Activated CD8-positive, alpha-beta memory T cell treated with anti-CD3 and anti-CD28 coated beads for 36 hours (primary cell): ENCODE measurements at regions not wholly inside any gene's neighbourhood (a gene's known extent, or its start where the extent isn't known, plus 50 kb on each side); places are given as distances from the start of the nearest gene placed in this dataset.
"Not testable (repeated sequence)": the region's sequence is repeated elsewhere in the genome, so short reads cannot be mapped to it uniquely, and the experiment has no call there.

Experiments used
- CTCF ChIA-PET: fragments of 350-600 bp; sonication (Branson Sonifier 250); formaldehyde crosslinking; loops from one replicate; lab custom pipeline; 2021; ENCODE audit warnings: antibody characterized with exemption; lab: Charles Lee
- POLR2A ChIA-PET: fragments of 350-600 bp; sonication (Branson Sonifier 250); formaldehyde crosslinking; loops from one replicate; lab custom pipeline; 2021; ENCODE audit warnings: antibody characterized with exemption; lab: Charles Lee

DNA sequence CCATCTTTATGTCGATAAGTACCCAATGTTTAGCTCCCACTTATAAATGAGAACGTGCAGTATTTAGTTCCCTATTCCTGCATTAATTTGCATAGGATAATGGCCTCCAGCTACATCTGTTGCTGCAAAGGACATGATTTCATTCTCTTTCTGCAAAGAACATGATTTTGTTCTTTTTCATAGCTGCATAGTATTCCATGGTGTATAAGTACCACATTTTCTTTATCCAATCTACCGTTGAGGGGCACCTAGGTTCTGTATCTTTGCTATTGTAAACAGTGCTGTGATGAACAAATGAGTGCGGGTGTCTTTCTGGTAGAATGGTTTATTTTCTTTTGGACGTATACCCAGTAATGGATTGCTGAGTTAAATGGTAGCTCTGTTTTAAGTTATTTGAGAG lies 63.0 kb downstream of the HLX start:
- ChIA-PET CTCF (no interaction called here), POLR2A (no interaction called here)

DNA sequence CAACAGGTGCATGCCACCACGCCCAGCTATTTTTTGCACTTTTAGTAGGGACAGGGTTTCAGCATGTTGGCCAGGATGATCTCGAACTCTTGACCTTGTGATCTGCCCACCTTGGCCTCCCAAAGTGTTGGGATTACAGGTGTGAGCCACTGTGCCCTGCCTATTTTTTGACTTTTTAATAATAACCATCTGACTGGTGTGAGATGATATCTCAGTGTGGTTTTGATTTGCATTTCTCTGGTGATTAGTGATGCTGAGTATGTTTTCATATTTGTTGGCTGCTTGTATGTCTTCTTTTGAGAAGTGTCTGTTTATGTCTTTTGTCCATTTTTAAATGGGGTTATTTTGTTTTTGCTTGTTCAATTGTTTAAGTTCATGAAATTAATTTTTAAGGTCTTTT lies 63.7 kb downstream of the HLX start:
- POLR2A ChIA-PET, CTCF ChIA-PET: not testable (repeated sequence)

GRCh38 chr1:220943319-220943996 lies 64.2 kb downstream of the HLX start:
- POLR2A ChIA-PET: no interaction called here
- CTCF ChIA-PET: no interaction called here

DNA sequence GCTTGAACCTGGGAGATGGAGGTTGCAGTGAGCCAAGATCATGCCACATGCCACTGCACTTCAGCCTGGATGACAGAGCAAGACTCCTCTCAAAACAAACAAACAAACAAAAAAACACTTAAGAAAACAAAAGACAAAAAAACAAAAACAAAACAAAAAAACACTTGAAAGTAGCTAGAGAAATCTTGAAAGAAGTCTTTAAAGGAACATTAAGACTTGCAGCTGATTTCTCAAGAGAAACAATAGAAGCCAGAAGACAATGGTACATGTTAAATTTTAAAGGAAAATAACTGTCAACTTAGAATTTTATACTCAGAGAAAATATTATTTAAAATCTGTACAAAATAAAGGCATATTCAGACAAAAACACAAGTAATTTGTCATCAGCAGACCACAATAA lies 71.3 kb downstream of the HLX start:
- ChIA-PET CTCF (no interaction called here), POLR2A (no interaction called here)

DNA sequence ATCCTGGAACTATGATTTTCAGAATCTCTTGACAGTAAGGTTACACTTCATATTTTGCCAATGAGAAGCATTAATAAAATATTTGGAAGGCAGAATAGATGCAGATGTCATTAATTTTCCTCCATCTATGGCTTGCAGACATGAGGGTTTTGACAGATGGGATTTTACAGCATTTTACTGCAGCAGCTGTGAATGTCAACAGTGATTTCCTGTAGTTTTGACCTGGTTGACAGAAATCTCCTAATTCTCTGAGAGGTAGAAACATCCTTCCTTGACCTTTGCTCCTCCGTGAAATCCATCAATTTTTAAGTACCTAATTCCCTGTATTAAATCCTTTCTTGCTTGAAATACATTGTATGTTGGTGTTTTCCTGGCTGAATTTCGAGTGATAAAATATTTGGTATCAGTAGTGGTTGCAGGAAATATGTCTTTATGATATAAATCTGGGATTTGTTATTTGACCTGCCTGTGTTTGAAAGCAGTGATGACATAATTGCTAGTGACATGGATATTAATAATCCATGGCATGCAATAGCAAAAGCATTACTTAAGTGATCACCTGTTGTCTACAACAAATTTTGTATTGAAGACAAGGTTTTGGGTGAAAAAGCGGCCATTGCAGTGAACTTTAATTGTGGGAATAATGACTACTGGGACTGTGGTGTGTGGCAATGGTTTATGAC lies 73.9 kb downstream of the HLX start:
- ChIA-PET CTCF (no interaction called here), POLR2A (no interaction called here)

DNA sequence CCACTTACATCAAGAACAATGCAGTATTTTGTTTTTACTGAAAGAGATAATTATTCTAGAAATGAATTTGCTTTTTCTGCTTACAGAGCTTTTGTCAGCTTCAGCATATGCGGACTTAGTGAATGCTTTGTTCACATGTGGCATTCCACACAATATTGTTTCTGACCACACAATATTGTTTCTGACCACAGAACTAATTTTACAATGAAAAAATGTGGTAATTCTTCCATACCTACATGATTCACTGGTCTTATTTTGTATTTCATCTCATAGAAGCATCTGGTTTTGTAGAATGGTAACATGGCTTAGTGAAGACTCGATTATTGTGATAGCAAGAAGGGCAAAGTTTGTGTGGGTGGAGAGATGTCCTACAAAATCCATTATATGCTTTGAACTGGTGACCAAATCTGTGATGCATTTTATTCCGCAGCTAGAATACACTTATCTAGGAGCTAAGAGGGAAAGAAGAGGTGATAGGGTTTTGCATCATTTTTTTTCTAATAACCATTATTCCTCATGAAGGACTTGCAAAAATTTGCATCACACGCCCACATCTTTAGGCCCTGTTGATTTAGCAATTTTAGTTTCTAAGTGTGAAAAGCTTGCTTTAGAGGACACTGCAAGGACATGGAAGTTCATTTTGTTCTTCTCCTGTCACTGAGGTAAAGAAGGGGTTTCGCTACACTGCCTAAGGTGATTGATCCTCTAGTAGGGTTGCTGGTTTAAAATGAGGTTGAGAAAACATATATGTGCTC lies 75.3 kb downstream of the HLX start:
- ChIA-PET CTCF (no interaction called here), POLR2A (no interaction called here)

- CTCF ChIA-PET: no interaction called here
- POLR2A ChIA-PET: no interaction called here
Observed at GRCh38 chr1:220955116-220955515, 75.9 kb downstream of the HLX start.

GRCh38 chr1:220956501-220957232 lies 77.4 kb downstream of the HLX start:
- ChIA-PET CTCF (no interaction called here), POLR2A (no interaction called here)

DNA sequence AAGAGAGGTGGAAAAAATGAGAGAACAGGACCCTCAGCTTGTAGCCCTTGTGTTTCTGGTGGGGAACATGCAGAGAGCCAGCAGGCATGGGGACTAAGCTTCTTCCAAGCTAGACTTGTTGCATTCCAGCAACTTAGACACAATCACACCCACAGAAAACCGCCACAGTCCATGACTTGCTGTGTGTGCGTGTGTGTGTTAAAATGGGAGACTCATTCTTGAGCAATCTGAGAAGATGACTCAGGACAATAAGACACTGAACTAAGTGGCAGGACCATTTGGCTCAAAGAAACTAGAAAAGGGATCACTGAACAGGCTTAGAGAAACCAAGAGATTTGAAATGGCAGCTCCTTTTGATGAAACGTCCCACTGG lies 78.0 kb downstream of the HLX start:
- ChIA-PET POLR2A (no interaction called here), CTCF (no interaction called here)

- POLR2A ChIA-PET: no interaction called here
- CTCF ChIA-PET: no interaction called here
Observed at GRCh38 chr1:220958234-220958633, 79.0 kb downstream of the HLX start.

- POLR2A ChIA-PET: no interaction called here
- CTCF ChIA-PET: no interaction called here
Observed at GRCh38 chr1:220962031-220962751, 82.9 kb downstream of the HLX start.

- ChIA-PET CTCF (no interaction called here), POLR2A (no interaction called here)
Observed at GRCh38 chr1:220966041-220966440, 86.8 kb downstream of the HLX start.

GRCh38 chr1:220966473-220966872 lies 87.2 kb downstream of the HLX start:
- ChIA-PET POLR2A (no interaction called here), CTCF (no interaction called here)

- CTCF ChIA-PET: no interaction called here
Observed at GRCh38 chr1:220966881-220967611, 87.8 kb downstream of the HLX start.

GRCh38 chr1:220967911-220968310 lies 88.7 kb downstream of the HLX start:
- ChIA-PET CTCF (no interaction called here), POLR2A (no interaction called here)

More at GRCh38 chr1:220966881-220967611, 87.8 kb downstream of the HLX start:
- POLR2A ChIA-PET: no interaction called here

- POLR2A ChIA-PET, CTCF ChIA-PET: not testable (repeated sequence)
Observed at GRCh38 chr1:220969281-220969680, 90.0 kb downstream of the HLX start.

GRCh38 chr1:220970311-220970710 lies 91.1 kb downstream of the HLX start:
- POLR2A ChIA-PET: no interaction called here
- CTCF ChIA-PET: no interaction called here

GRCh38 chr1:220971221-220971620 lies 92.0 kb downstream of the HLX start:
- POLR2A ChIA-PET: no interaction called here

GRCh38 chr1:220974431-220974830 lies 95.2 kb downstream of the HLX start:
- ChIA-PET POLR2A (no interaction called here), CTCF (no interaction called here)

More at GRCh38 chr1:220971221-220971620, 92.0 kb downstream of the HLX start:
- CTCF ChIA-PET: no interaction called here
